PFSK-1 (cell line): ENCODE measurements at regions not wholly inside any gene's neighbourhood (a gene's known extent, or its start where the extent isn't known, plus 50 kb on each side); places are given as distances from the start of the nearest gene placed in this dataset.

Experiments used
- POLR2AphosphoS5 ChIP-seq: IDR thresholded peaks from 2 replicates; pipeline ENCODE4 v1.6.1; 2012; ENCODE audit warnings: low read depth, mild to moderate bottlenecking, control low read depth, low read length, moderate library complexity
- SIN3A ChIP-seq: IDR thresholded peaks from 2 replicates; pipeline ENCODE4 v1.6.1; 2012; ENCODE audit warnings: mild to moderate bottlenecking, low read length, moderate library complexity, borderline replicate concordance; ENCODE audit not compliant: insufficient read depth
- TAF1 ChIP-seq: IDR thresholded peaks from 2 replicates; pipeline ENCODE4 v1.6.1; 2012; ENCODE audit warnings: low read length, control low read depth, borderline replicate concordance; ENCODE audit not compliant: insufficient read depth

- TF ChIP-seq POLR2AphosphoS5 (no peak), TAF1 (no peak), SIN3A (no peak)
Observed at GRCh38 chr9:115267790-115268189, 149.8 kb upstream of the TNC start.
